ENCODE measurements at regions not wholly inside any gene's neighbourhood (a gene's known extent, or its start where the extent isn't known, plus 50 kb on each side); places are given as distances from the start of the nearest gene placed in this dataset.

DNA sequence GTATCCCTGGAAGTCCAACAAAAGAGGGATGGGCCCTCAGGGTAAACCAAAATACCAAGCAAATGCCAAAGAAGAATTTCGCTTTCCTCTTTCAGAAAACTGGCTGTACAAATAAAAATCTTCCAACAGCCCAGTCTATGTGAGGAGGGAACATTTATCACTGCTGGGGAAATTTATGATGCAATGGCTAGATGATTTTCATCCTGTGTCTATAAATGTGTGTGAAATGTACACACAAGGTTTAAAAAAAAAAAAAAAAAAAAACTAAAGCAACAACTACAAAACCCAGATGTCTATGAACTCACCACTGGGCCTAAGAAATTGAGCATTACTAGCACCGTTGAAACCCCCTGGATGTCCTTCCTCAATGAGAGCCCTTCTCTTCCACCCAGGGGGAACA, 68.7 kb upstream of the SLC4A11 start:
- TF ChIP-seq, protein P1, sequence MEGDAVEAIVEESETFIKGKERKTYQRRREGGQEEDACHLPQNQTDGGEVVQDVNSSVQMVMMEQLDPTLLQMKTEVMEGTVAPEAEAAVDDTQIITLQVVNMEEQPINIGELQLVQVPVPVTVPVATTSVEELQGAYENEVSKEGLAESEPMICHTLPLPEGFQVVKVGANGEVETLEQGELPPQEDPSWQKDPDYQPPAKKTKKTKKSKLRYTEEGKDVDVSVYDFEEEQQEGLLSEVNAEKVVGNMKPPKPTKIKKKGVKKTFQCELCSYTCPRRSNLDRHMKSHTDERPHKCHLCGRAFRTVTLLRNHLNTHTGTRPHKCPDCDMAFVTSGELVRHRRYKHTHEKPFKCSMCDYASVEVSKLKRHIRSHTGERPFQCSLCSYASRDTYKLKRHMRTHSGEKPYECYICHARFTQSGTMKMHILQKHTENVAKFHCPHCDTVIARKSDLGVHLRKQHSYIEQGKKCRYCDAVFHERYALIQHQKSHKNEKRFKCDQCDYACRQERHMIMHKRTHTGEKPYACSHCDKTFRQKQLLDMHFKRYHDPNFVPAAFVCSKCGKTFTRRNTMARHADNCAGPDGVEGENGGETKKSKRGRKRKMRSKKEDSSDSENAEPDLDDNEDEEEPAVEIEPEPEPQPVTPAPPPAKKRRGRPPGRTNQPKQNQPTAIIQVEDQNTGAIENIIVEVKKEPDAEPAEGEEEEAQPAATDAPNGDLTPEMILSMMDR (IDR thresholded peaks at IDR 0.05; ENCODE audit: poor library complexity) = no peak
- no peak for TF ChIP-seq EZH2phosphoT487 (IDR thresholded peaks at IDR 0.05; ENCODE audit: low read depth, severe bottlenecking, unreplicated experiment)
